ENCODE measurements at regions not wholly inside any gene's neighbourhood (a gene's known extent, or its start where the extent isn't known, plus 50 kb on each side); places are given as distances from the start of the nearest gene placed in this dataset.
"Not testable (repeated sequence)": the region's sequence is repeated elsewhere in the genome, so short reads cannot be mapped to it uniquely, and the experiment has no call there.

DNA sequence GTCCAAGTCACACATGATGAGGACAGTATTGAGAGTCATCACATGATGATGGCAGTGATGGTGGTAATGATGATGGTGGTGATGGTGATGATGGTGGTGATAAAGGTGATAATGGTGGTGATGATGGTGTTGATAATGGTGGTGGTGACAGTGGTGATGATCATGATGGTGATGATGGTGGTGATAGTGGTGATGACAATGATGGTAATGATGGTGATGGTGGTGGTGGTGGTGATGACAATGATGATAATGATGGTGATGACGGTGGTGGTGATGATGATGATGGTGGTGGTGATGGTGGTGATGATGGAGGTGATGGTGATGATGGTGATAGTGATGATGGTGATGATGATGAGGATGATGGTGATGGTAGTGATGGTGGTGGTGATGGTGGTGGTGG, 190.2 kb upstream of the ZNF469 start:
- intact Hi-C loops (cut with DNase I) = loop anchor here (10.0 kb wide), 3 partner anchors 192 to 332 kb away; partner anchors contain the start of gene ZNF469 (in 1 of the 4)
- H3K27ac ChIP-seq (ENCODE audit: low read length) = no peak overlapping the region

GRCh38 chr16:88193706-88194396, 188.9 kb upstream of the ZNF469 start:
- H3K4me1 ChIP-seq (ENCODE audit: control insufficient read depth, insufficient read depth, low read length); H3K4me3 ChIP-seq (ENCODE audit: low read length); H3K9me3 ChIP-seq (ENCODE audit: control insufficient read depth, low read length); H3K27ac ChIP-seq (ENCODE audit: low read length); H3K27me3 ChIP-seq (ENCODE audit: control insufficient read depth, insufficient read depth): not testable (repeated sequence)
- 39% methylated on average over 15 of the region's 15 CpGs for WGBS
- DNase-seq = peak; percentile 67 to 88 (median 85)
- intact Hi-C loops (cut with DNase I) = loop anchor here (10.0 kb wide), 3 partner anchors 191 to 331 kb away; partner anchors contain the start of gene ZNF469 (in 1 of the 4)
- ATAC-seq = peak; percentile 91 to 93

More for the DNA sequence above, 190.2 kb upstream of the ZNF469 start:
- ATAC-seq (no peak), DNase-seq (no peak)
- Histone ChIP-seq H3K27me3 (ENCODE audit: control insufficient read depth, insufficient read depth) (no peaks in the 10 kb centered on the region), H3K4me3 (ENCODE audit: low read length) (no peak overlapping the region), H3K4me1 (ENCODE audit: control insufficient read depth, insufficient read depth, low read length) (no peaks in the 10 kb centered on the region), H3K9me3 (ENCODE audit: control insufficient read depth, low read length) (no peaks in the 10 kb centered on the region)
- WGBS = 92% methylated on average over 1 of the region's 1 CpG

DNA sequence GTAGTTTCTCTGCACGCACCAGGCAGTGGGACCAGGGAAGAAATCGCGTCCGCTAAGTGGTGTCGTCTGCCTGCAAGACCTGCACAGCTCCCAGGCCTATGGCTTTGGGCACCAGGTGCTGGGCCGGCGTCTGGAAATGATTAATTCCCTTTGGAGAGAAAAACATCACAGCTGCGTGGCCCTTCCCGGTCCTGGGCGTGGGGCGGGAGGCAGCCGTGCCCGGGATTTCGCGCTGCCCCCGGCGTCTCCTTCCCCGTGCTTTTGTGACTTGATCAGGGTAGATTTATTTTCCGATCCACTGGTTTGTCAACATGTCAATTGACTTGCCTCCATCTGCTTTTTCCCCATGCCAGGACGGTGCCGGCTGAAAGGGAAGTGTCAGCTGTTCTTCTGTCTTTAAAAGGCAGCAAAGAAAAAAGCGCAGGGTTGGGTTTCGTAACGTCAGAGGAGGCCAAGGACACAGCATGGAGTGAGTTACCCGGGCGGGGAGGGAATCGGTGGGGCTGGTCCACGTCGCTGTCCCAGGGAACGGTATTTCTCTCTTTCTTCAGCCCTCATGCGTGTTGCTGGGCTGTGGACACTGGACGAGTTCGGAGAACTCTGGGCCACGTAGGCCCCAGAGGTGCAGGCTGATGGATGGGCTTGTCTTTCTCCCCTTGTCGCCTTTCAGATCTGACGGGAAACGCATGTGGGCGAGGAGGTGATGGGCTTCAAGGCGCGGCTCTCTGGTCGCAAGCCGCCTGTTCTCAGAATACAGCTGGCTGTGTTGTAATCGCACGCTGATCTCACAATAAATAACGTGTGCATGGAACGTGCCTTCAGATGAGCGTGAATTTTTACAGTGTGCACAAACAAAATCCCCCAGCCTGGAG, 188.1 kb upstream of the ZNF469 start:
- H3K27me3 ChIP-seq (ENCODE audit: control insufficient read depth, insufficient read depth) = no peaks in the 10 kb centered on the region
- intact Hi-C loops (cut with DNase I) = loop anchor here (5.0 to 10.0 kb wide), 5 partner anchors 190 to 330 kb away; partner anchors contain the start of gene ZNF469 (in 1 of the 4)
- no peaks in the 10 kb centered on the region for H3K9me3 ChIP-seq (ENCODE audit: control insufficient read depth, low read length)
- WGBS = 81% methylated on average over 47 of the region's 47 CpGs
- DNase-seq (no peak), ATAC-seq (no peak)
- no peaks in the 10 kb centered on the region for H3K4me1 ChIP-seq (ENCODE audit: control insufficient read depth, insufficient read depth, low read length)
- H3K27ac ChIP-seq (ENCODE audit: low read length) = no peak overlapping the region
- no peak overlapping the region for H3K4me3 ChIP-seq (ENCODE audit: low read length)

DNA sequence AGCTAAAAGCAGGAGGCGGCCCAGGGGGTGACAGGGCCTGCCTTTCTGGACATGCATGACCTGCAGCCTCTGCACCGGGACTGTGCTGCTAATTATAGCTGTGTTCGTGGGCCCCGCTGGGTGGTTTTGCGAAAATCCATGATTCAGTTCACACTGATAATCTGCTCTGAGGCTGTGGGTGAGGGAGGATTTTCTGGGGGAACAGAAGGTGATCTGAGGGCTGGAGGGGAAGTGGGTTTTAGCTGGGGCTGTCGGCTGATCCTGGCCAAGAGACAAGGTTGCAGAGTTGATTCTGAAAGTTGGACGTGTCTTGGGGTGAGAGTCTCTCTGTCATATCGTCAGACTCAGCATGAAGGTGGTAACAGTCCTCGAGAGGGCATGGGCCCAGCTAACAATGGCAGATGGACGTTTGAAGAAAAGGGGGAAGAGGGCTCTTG, 187.5 kb upstream of the ZNF469 start:
- H3K4me1 ChIP-seq (ENCODE audit: control insufficient read depth, insufficient read depth, low read length) = no peaks in the 10 kb centered on the region
- no peak overlapping the region for H3K27ac ChIP-seq (ENCODE audit: low read length)
- H3K27me3 ChIP-seq (ENCODE audit: control insufficient read depth, insufficient read depth) = no peaks in the 10 kb centered on the region
- ATAC-seq = no peak
- 85% methylated on average over 10 of the region's 10 CpGs for WGBS
- DNase-seq = no peak
- H3K4me3 ChIP-seq (ENCODE audit: low read length) = no peak overlapping the region
- no peaks in the 10 kb centered on the region for H3K9me3 ChIP-seq (ENCODE audit: control insufficient read depth, low read length)
- intact Hi-C loops (cut with DNase I) = loop anchor here (5.0 to 10.0 kb wide), 5 partner anchors 190 to 330 kb away; partner anchors contain the start of gene ZNF469 (in 1 of the 4)

DNA sequence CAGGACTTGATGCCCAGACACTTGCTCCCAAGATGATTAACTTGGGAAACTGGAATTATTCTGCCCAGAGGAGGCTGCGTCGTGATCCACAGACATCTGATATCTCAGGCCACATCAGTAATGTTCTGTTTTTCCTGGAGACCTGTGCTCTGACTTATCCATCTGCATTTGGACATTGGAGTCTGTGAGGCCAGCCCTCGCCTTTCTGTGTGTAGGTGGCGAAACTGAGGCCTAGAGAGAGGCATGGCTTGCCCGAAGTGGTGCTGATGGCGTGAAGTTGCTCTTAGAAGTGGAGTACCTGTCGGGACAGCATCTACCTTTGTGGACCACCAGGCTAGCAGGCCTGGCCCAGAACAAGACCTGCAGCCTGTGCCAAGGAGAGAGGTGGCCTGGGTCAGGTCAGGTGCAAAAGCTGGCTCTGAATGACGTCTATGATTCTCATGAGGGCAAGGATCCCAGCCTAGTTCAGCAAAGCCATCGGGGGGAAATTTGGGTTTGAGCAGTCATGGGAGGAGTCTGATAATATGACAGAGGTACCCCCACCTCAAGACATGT, 186.8 kb upstream of the ZNF469 start:
- Histone ChIP-seq H3K27ac (ENCODE audit: low read length) (no peak overlapping the region), H3K9me3 (ENCODE audit: control insufficient read depth, low read length) (no peaks in the 10 kb centered on the region), H3K27me3 (ENCODE audit: control insufficient read depth, insufficient read depth) (no peaks in the 10 kb centered on the region), H3K4me1 (ENCODE audit: control insufficient read depth, insufficient read depth, low read length) (no peaks in the 10 kb centered on the region), H3K4me3 (ENCODE audit: low read length) (no peak overlapping the region)
- intact Hi-C loops (cut with DNase I) = loop anchor here (5.0 to 10.0 kb wide), 5 partner anchors 189 to 329 kb away; partner anchors contain the start of gene ZNF469 (in 1 of the 4)
- 87% methylated on average over 9 of the region's 9 CpGs for WGBS
- ATAC-seq (no peak), DNase-seq (no peak)

- no peak for ATAC-seq
- intact Hi-C loops (cut with DNase I) = loop anchor here (5.0 to 10.0 kb wide), 5 partner anchors 188 to 328 kb away; partner anchors contain the start of gene ZNF469 (in 1 of the 4)
- no peaks in the 10 kb centered on the region for H3K27me3 ChIP-seq (ENCODE audit: control insufficient read depth, insufficient read depth)
- H3K27ac ChIP-seq (ENCODE audit: low read length) = no peak overlapping the region
- no peaks in the 10 kb centered on the region for H3K9me3 ChIP-seq (ENCODE audit: control insufficient read depth, low read length)
- no peak overlapping the region for H3K4me3 ChIP-seq (ENCODE audit: low read length)
- no peak for DNase-seq
- H3K4me1 ChIP-seq (ENCODE audit: control insufficient read depth, insufficient read depth, low read length) = no peaks in the 10 kb centered on the region
- WGBS = 89% methylated on average over 16 of the region's 16 CpGs
Observed at GRCh38 chr16:88196471-88197400, 186.0 kb upstream of the ZNF469 start.

- ATAC-seq = no peak
- Histone ChIP-seq H3K27me3 (ENCODE audit: control insufficient read depth, insufficient read depth) (no peaks in the 10 kb centered on the region), H3K4me1 (ENCODE audit: control insufficient read depth, insufficient read depth, low read length) (no peaks in the 10 kb centered on the region), H3K4me3 (ENCODE audit: low read length) (no peak overlapping the region), H3K27ac (ENCODE audit: low read length) (no peak overlapping the region), H3K9me3 (ENCODE audit: control insufficient read depth, low read length) (no peaks in the 10 kb centered on the region)
- intact Hi-C loops (cut with DNase I) = loop anchor here (5.0 to 10.0 kb wide), 5 partner anchors 187 to 327 kb away; partner anchors contain the start of gene ZNF469 (in 1 of the 4)
- 88% methylated on average over 20 of the region's 20 CpGs for WGBS
- DNase-seq = no peak
Observed at GRCh38 chr16:88197481-88198456, 185.0 kb upstream of the ZNF469 start.

DNA sequence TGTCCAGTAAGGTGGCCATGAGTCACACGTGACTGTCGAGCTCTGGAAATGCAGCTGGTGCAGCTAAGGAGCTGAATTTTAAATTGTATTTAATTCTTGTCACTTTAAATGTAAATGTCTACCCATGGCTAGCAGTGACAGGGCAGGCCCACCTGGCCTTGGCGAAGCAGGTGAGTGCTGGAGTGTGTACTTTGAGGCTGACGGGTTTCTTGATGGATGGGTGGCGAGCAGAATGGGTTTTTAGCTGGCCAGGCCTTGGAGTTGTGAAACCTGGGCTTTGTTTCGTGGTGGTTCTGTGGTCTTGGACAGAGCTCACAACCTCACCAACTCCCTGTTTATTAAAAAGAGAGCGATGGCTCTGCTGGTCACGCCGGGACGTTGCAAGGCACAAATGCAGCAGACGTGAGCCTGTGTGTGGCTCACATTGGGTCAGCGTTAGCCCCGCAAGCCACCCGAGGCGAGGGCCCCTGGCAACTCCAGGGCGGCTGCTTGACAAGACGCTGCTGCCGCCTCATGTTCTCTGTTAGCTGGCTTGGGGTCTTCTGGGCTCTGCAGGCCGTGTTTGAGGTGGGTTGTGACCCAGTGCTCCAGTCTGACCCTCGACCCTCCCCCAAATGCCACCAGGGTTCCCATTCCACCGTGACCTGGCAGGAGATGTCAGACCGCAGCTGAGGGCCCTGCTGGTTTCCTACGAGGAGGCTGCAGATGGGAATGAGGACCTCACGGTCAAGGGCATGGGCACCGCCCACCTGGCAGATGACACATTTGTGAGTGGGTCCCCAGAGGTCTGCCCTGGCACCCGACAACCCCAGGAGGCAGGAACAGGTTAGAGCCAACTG, 184.1 kb upstream of the ZNF469 start:
- H3K9me3 ChIP-seq (ENCODE audit: control insufficient read depth, low read length); H3K4me1 ChIP-seq (ENCODE audit: control insufficient read depth, insufficient read depth, low read length); ATAC-seq; H3K27me3 ChIP-seq (ENCODE audit: control insufficient read depth, insufficient read depth); DNase-seq; H3K4me3 ChIP-seq (ENCODE audit: low read length); H3K27ac ChIP-seq (ENCODE audit: low read length): not testable (repeated sequence)
- intact Hi-C loops (cut with DNase I) = loop anchor here (5.0 to 10.0 kb wide), 5 partner anchors 186 to 326 kb away; partner anchors contain the start of gene ZNF469 (in 1 of the 4)
- 91% methylated on average over 25 of the region's 26 CpGs for WGBS
